Heart left ventricle (tissue), 13 donors: ENCODE measurements at regions not wholly inside any gene's neighbourhood (a gene's known extent, or its start where the extent isn't known, plus 50 kb on each side); places are given as distances from the start of the nearest gene placed in this dataset.

Experiments used
- CTCF ChIP-seq, 12 donors: fragments of 200-600 bp; sonication (generic) in 4 of 12; IDR thresholded peaks; one replicate each; pipeline versions ENCODE4 v1.5.0 to v1.8.0; 2018 to 2022; ENCODE audit warnings: antibody characterized with exemption in 12 of 12, mild to moderate bottlenecking in 5 of 12
- POLR2A ChIP-seq, 2 donors: fragments of 450-650 bp; IDR thresholded peaks; one replicate each; pipeline ENCODE4 v1.6.1; 2017; ENCODE audit warnings: antibody characterized with exemption in 2 of 2, mild to moderate bottlenecking in 2 of 2, moderate library complexity in 2 of 2
- donor health status: ischemic (EF 13 %, LVEDD 7.1; RV severe dilation, severe dysfunction).
- donor health status: DM: no; HTN: yes; CAD: no.
- donor health status: DM: no; HTN: no; CAD: no.
- donor health status: ischemic (EF 25% LVEDD 6.9; RV normal size, moderate dysfunction).
- donor health status: ischemic (EF 25% LVEDD 5.7; RV mildly dilated, moderate dysfunction).
- donor health status: ischemic (EF 35%, LVEDD 5.7; RV mildly dilated, moderate dysfunction).
- donor health status: nonischemic (EF 11% LVEDD 7.7; RV severe dilation, severe dysfunction).
- donor health status: DM: yes; HTN: yes; CAD: no.
- donor health status: PGD.
- donor health status: ischemic (EF 29% LVEDD 5.4; RV normal size, mild dysfunction).
- donor health status: nonischemic (EF 23%, LVEDD 6.1; RV moderate dilation, normal function).

GRCh38 chr6:63459814-63460213 is 112.5 kb upstream of the LOC128125822 start:
- TF ChIP-seq CTCF (IDR thresholded peaks at IDR 0.05) (no peak), POLR2A (IDR thresholded peaks at IDR 0.05) (no peak)
